Tibial nerve (tissue), 4 donors: ENCODE measurements at regions not wholly inside any gene's neighbourhood (a gene's known extent, or its start where the extent isn't known, plus 50 kb on each side); places are given as distances from the start of the nearest gene placed in this dataset.

Experiments used
- EP300 ChIP-seq, 2 donors: sonication (generic); formaldehyde crosslinking; IDR thresholded peaks; one replicate each; pipeline ENCODE4 v1.6.1; 2017; ENCODE audit warnings: antibody characterized with exemption in 2 of 2, mild to moderate bottlenecking in 1 of 2
- TF ChIP-seq, protein P1 (sequence below), 5 experiments: fragments of 200-600 bp in 3 of 5; fragments of 450-650 bp in 2 of 5; sonication (generic) in 3 of 5; IDR thresholded peaks; one replicate each; pipeline ENCODE4 v1.5.1; 2016 to 2019; ENCODE audit warnings: antibody characterized with exemption in 5 of 5, mild to moderate bottlenecking in 3 of 5, moderate library complexity in 2 of 5

- TF ChIP-seq, protein P1, sequence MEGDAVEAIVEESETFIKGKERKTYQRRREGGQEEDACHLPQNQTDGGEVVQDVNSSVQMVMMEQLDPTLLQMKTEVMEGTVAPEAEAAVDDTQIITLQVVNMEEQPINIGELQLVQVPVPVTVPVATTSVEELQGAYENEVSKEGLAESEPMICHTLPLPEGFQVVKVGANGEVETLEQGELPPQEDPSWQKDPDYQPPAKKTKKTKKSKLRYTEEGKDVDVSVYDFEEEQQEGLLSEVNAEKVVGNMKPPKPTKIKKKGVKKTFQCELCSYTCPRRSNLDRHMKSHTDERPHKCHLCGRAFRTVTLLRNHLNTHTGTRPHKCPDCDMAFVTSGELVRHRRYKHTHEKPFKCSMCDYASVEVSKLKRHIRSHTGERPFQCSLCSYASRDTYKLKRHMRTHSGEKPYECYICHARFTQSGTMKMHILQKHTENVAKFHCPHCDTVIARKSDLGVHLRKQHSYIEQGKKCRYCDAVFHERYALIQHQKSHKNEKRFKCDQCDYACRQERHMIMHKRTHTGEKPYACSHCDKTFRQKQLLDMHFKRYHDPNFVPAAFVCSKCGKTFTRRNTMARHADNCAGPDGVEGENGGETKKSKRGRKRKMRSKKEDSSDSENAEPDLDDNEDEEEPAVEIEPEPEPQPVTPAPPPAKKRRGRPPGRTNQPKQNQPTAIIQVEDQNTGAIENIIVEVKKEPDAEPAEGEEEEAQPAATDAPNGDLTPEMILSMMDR (IDR thresholded peaks at IDR 0.05) = no peak
- TF ChIP-seq EP300 (IDR thresholded peaks at IDR 0.05) = no peak
These were observed 91.0 kb upstream of the FAM20C start for GRCh38 chr7:101146-102046.
